GM12878 (cell line): ENCODE measurements at regions not wholly inside any gene's neighbourhood (a gene's known extent, or its start where the extent isn't known, plus 50 kb on each side); places are given as distances from the start of the nearest gene placed in this dataset.

Experiments
- CTCF ChIP-seq, 3 experiments: IDR thresholded peaks in 2 of 3; conservative IDR thresholded peaks in 1 of 3; 2 replicates each; pipeline ENCODE4 v1.5.1; 2011; ENCODE audit warnings: low read depth in 3 of 3, low read length in 3 of 3, mild to moderate bottlenecking in 3 of 3, control low read depth in 2 of 3, moderate library complexity in 2 of 3, inconsistent platforms in 1 of 3, mixed read lengths in 1 of 3; ENCODE audit not compliant: control insufficient read depth in 2 of 3, insufficient read depth in 1 of 3; ENCODE audit errors: extremely low read depth in 1 of 3
- MTA2 ChIP-seq: fragments of 450-650 bp; IDR thresholded peaks from 2 replicates; pipeline ENCODE4 v1.6.1; 2016; ENCODE audit warnings: low read depth, mild to moderate bottlenecking, moderate library complexity
- PBX3 ChIP-seq: IDR thresholded peaks from 2 replicates; pipeline ENCODE4 v1.6.1; 2011; ENCODE audit warnings: mild to moderate bottlenecking, low read depth, low read length, moderate library complexity; ENCODE audit not compliant: insufficient replicate concordance
- SKIL ChIP-seq: fragments of 450-650 bp; IDR thresholded peaks from 2 replicates; pipeline ENCODE4 v1.6.1; 2017; ENCODE audit warnings: mild to moderate bottlenecking, low read depth, inconsistent platforms; ENCODE audit not compliant: poor library complexity, severe bottlenecking
- SP1 ChIP-seq: IDR thresholded peaks from one replicate; pipeline ENCODE4 v1.6.1; 2011; ENCODE audit warnings: low read depth, low read length
- YY1 ChIP-seq: IDR thresholded peaks from 2 replicates; pipeline ENCODE4 v1.6.1; 2011; ENCODE audit warnings: low read depth, mild to moderate bottlenecking, low read length
- ZBTB33 ChIP-seq: fragments of 450-650 bp; IDR thresholded peaks from 2 replicates; pipeline ENCODE4 v1.6.1; 2017; ENCODE audit warnings: mild to moderate bottlenecking

- no peak for TF ChIP-seq CTCF (IDR thresholded peaks at IDR 0.05 in 2 of 3, conservative IDR thresholded peaks at IDR 0.05 in 1 of 3; ENCODE audit: control insufficient read depth in 2 of 3, extremely low read depth in 1 of 3, insufficient read depth in 1 of 3, low read depth in 3 of 3, low read length in 3 of 3)
- no peak for TF ChIP-seq YY1
- no peak for TF ChIP-seq MTA2
- TF ChIP-seq ZBTB33: no peak
- TF ChIP-seq SP1: no peak
- no peak for TF ChIP-seq SKIL
- TF ChIP-seq PBX3: no peak
Measured at GRCh38 chr3:124520970-124521369, 209.3 kb upstream of the UMPS start.
